GM12878 (cell line): ENCODE measurements at regions not wholly inside any gene's neighbourhood (a gene's known extent, or its start where the extent isn't known, plus 50 kb on each side); places are given as distances from the start of the nearest gene placed in this dataset.

Experiments used
- ATAC-seq: fragments of 200-7000 bp; cut with Tn5 transposase; 3 replicates; pipeline ENCODE4 v1.9.1; 2020; ENCODE audit warnings: mild to moderate bottlenecking, moderate library complexity
- BruUV-seq: library from RNA; stranded (reverse); fragments of 400-500 nt; replicated peaks from 2 replicates; lab custom pipeline; 2021; lab: Mats Ljungman, UMichigan
- CTCF ChIA-PET: fragments of 300-600 bp; sonication (Branson Sonifier 250); formaldehyde crosslinking; extraction: SDS; loops from one replicate; lab custom pipeline; 2021; ENCODE audit warnings: inconsistent platforms; lab: Yijun Ruan, JAX
- POLR2A ChIA-PET: fragments of 350-600 bp; formaldehyde crosslinking; extraction: SDS; loops from one replicate; lab custom pipeline; 2021; ENCODE audit warnings: inconsistent platforms; lab: Charles Lee
- RAD21 ChIA-PET: fragments of 300-600 bp; sonication (Branson Sonifier 250); formaldehyde crosslinking; loops from one replicate; lab custom pipeline; 2023; ENCODE audit warnings: antibody characterized with exemption; ENCODE audit not compliant: unreplicated experiment; lab: Charles Lee
- SMC1A ChIA-PET: fragments of 300-600 bp; sonication (Branson Sonifier 250); formaldehyde crosslinking; loops from one replicate; lab custom pipeline; 2023; ENCODE audit not compliant: unreplicated experiment, uncharacterized antibody; lab: Charles Lee
- DNase-seq: peaks from one replicate; pipeline ENCODE4 v3.0.0-alpha.2; 2011; ENCODE audit warnings: low read depth, low spot score
- FAIRE-seq: peaks from 3 replicates; lab custom pipeline; 2011; peaks lifted over from hg19 to GRCh38; lab: Jason Lieb, UNC
- H2AFZ ChIP-seq: 2 replicates; pipeline ENCODE4 v1.6.0; 2011; ENCODE audit warnings: low read depth, low read length, control low read depth; ENCODE audit not compliant: control insufficient read depth
- H3K27ac ChIP-seq: 2 replicates; pipeline ENCODE4 v1.5.1; 2011; ENCODE audit warnings: control low read depth; ENCODE audit not compliant: control insufficient read depth, insufficient read depth
- H3K27me3 ChIP-seq, 2 experiments: replicated peaks in 1 of 2; 2 replicates each; pipeline versions ENCODE4 v1.6.0 to v1.6.1; 2011; ENCODE audit warnings: low read length in 1 of 2; ENCODE audit not compliant: control insufficient read depth in 2 of 2, insufficient read depth in 2 of 2
- H3K36me3 ChIP-seq, 2 experiments: 2 replicates each; pipeline ENCODE4 v1.5.1; 2011; ENCODE audit warnings: low read length in 1 of 2; ENCODE audit not compliant: control insufficient read depth in 2 of 2, insufficient read depth in 2 of 2
- H3K4me1 ChIP-seq: 2 replicates; pipeline ENCODE4 v1.6.1; 2011; ENCODE audit warnings: mild to moderate bottlenecking, low read length, moderate library complexity, mixed read lengths; ENCODE audit not compliant: control insufficient read depth, insufficient read depth
- H3K4me2 ChIP-seq: 2 replicates; pipeline ENCODE4 v1.6.0; 2011; ENCODE audit warnings: control low read depth; ENCODE audit not compliant: control insufficient read depth, insufficient read depth
- H3K4me3 ChIP-seq: fragments of 200-600 bp; sonication (generic); 2 replicates; pipeline ENCODE4 v1.5.1; 2016
- H3K79me2 ChIP-seq: 2 replicates; pipeline ENCODE4 v1.6.0; 2011; ENCODE audit warnings: low read length; ENCODE audit not compliant: control insufficient read depth, insufficient read depth
- H3K9ac ChIP-seq: 2 replicates; pipeline ENCODE4 v1.8.0; 2011; ENCODE audit warnings: low read length, control low read depth, mixed read lengths; ENCODE audit not compliant: control insufficient read depth, insufficient read depth
- H3K9me3 ChIP-seq: replicated peaks from 3 replicates; pipeline ENCODE4 v1.5.1; 2011; ENCODE audit warnings: mild to moderate bottlenecking, low read length; ENCODE audit not compliant: control insufficient read depth, insufficient read depth
- H4K20me1 ChIP-seq: 2 replicates; pipeline ENCODE4 v1.6.0; 2011; ENCODE audit not compliant: control insufficient read depth, insufficient read depth
- ATF7 ChIP-seq: fragments of 450-650 bp; IDR thresholded peaks from 2 replicates; pipeline ENCODE4 v1.6.1; 2016; ENCODE audit warnings: low read depth, mild to moderate bottlenecking
- BCL11A ChIP-seq: IDR thresholded peaks from 2 replicates; pipeline ENCODE4 v1.6.1; 2011; ENCODE audit warnings: low read depth, low read length
- FOXK2 ChIP-seq: fragments of 450-650 bp; IDR thresholded peaks from 2 replicates; pipeline ENCODE4 v1.6.1; 2017; ENCODE audit warnings: mild to moderate bottlenecking, moderate library complexity
- HDAC2 ChIP-seq: fragments of 200-600 bp; sonication (generic); IDR thresholded peaks from 2 replicates; pipeline ENCODE4 v1.6.1; 2017
- MXI1 ChIP-seq: fragments of 150-350 bp; IDR thresholded peaks from 2 replicates; pipeline ENCODE4 v1.6.1; 2011; ENCODE audit warnings: low read depth, mild to moderate bottlenecking, inconsistent platforms, low read length, improper control_type of control experiment
- PML ChIP-seq: IDR thresholded peaks from 2 replicates; pipeline ENCODE4 v1.6.1; 2012; ENCODE audit warnings: low read length, inconsistent platforms
- POU2F2 ChIP-seq: IDR thresholded peaks from 3 replicates; pipeline ENCODE4 v1.6.1; 2011; ENCODE audit warnings: low read depth, mild to moderate bottlenecking, low read length, borderline replicate concordance
- RCOR1 ChIP-seq: conservative IDR thresholded peaks from 2 replicates; pipeline ENCODE4 v1.6.1; 2012; ENCODE audit warnings: low read depth, low read length, improper control_type of control experiment
- RUNX3 ChIP-seq: IDR thresholded peaks from 2 replicates; pipeline ENCODE4 v1.6.1; 2012; ENCODE audit warnings: low read length, inconsistent platforms
- SIX5 ChIP-seq: IDR thresholded peaks from 2 replicates; pipeline ENCODE4 v1.6.1; 2011; ENCODE audit warnings: mild to moderate bottlenecking, low read depth, low read length, moderate library complexity; ENCODE audit not compliant: severe bottlenecking
- SMC3 ChIP-seq: IDR thresholded peaks from 2 replicates; pipeline ENCODE4 v1.6.1; 2011; ENCODE audit warnings: low read length, improper control_type of control experiment, borderline replicate concordance
- SRF ChIP-seq, 2 experiments: IDR thresholded peaks; 2 replicates each; pipeline ENCODE4 v1.6.1; 2011; ENCODE audit warnings: low read depth in 2 of 2, low read length in 2 of 2, mild to moderate bottlenecking in 1 of 2, moderate library complexity in 1 of 2
- SUZ12 ChIP-seq: fragments of 200-600 bp; sonication (generic); IDR thresholded peaks from one replicate; pipeline ENCODE4 v1.6.1; 2018; ENCODE audit warnings: antibody characterized with exemption, mild to moderate bottlenecking; ENCODE audit not compliant: unreplicated experiment
- ZNF207 ChIP-seq: fragments of 450-650 bp; IDR thresholded peaks from 2 replicates; pipeline ENCODE4 v1.6.1; 2014; ENCODE audit warnings: antibody characterized with exemption, mild to moderate bottlenecking, borderline replicate concordance
- ZNF622 ChIP-seq: fragments of 450-650 bp; IDR thresholded peaks from 2 replicates; pipeline ENCODE4 v1.6.1; 2017; ENCODE audit warnings: mild to moderate bottlenecking, inconsistent platforms
- WGBS: methylation state at CpG from one replicate; pipeline ENCODE4 v1.1.6; 2016; ENCODE audit warnings: low lambda C conversion rate; ENCODE audit not compliant: insufficient replicate concordance, insufficient coverage; ENCODE audit errors: missing lambda C conversion rate; 5-methylcytosine and 5-hydroxymethylcytosine counted together
- in situ Hi-C: fragments of 300-500 bp; cut with MboI; formaldehyde crosslinking; loops from 9 replicates; pipeline ENCODE4 v1.14.3; 2018; ENCODE audit warnings: mixed read lengths
- intact Hi-C: fragments of 100-400 bp; cut with micrococcal nuclease; formaldehyde crosslinking; loops from one replicate; pipeline ENCODE4 v1.14.2; 2022; ENCODE audit not compliant: unreplicated experiment
- TF ChIP-seq, protein P1 (sequence below): fragments of 450-650 bp; IDR thresholded peaks from 2 replicates; pipeline ENCODE4 v1.6.1; 2018; ENCODE audit warnings: borderline replicate concordance, mild to moderate bottlenecking; ENCODE audit not compliant: partially characterized antibody
- TF ChIP-seq, protein P2 (sequence below): fragments of 450-650 bp; IDR thresholded peaks from 2 replicates; pipeline ENCODE4 v1.6.1; 2014; ENCODE audit warnings: mild to moderate bottlenecking
- TF ChIP-seq, protein P3 (sequence below): fragments of 450-650 bp; formaldehyde crosslinking; IDR thresholded peaks from 2 replicates; pipeline ENCODE4 v1.4.0; 2022; ENCODE audit warnings: mild to moderate bottlenecking, moderate library complexity

GRCh38 chr10:71145352-71145945 is 66.9 kb upstream of the UNC5B start:
- Histone ChIP-seq H3K4me1 (no peaks in the 10 kb centered on the region), H3K9me3 (no peaks in the 10 kb centered on the region), H3K27ac (no peak overlapping the region), H3K36me3 (no peaks in the 10 kb centered on the region), H3K4me2 (no peak overlapping the region), H3K27me3 (peaks cover 0 to 2% of the 10 kb centered on the region in 2 experiments; a peak in 3 of 4 replicates), H3K4me3 (no peak overlapping the region), H3K79me2 (no peaks in the 10 kb centered on the region), H2AFZ (no peak overlapping the region), H4K20me1 (no peaks in the 10 kb centered on the region), H3K9ac (no peak overlapping the region)
- ChIA-PET SMC1A (no interaction called here), CTCF (no interaction called here), POLR2A (no interaction called here), RAD21 (interaction anchor here (0.6 kb wide), 1 partner anchor 173 kb away, joined by 3 read pairs; the partner anchor contains the start of gene SLC29A3)
- BruUV-seq = no TSS peak
- FAIRE-seq = no peak
- no peak for ATAC-seq
- DNase-seq = no peak
- in situ Hi-C loops = no loop called here
- intact Hi-C loops = no loop called here
- TF ChIP-seq ATF7 (no peak), ZNF622 (no peak), FOXK2 (no peak), BCL11A (no peak), SMC3 (no peak), PML (no peak), SUZ12 (no peak), ZNF207 (no peak), HDAC2 (no peak), SRF (IDR thresholded peaks at IDR 0.05; ENCODE audit: low read depth in 2 of 2, low read length in 2 of 2) (no peak), POU2F2 (no peak), RCOR1 (no peak), RUNX3 (no peak), MXI1 (no peak), SIX5 (no peak)
- TF ChIP-seq, protein P1, sequence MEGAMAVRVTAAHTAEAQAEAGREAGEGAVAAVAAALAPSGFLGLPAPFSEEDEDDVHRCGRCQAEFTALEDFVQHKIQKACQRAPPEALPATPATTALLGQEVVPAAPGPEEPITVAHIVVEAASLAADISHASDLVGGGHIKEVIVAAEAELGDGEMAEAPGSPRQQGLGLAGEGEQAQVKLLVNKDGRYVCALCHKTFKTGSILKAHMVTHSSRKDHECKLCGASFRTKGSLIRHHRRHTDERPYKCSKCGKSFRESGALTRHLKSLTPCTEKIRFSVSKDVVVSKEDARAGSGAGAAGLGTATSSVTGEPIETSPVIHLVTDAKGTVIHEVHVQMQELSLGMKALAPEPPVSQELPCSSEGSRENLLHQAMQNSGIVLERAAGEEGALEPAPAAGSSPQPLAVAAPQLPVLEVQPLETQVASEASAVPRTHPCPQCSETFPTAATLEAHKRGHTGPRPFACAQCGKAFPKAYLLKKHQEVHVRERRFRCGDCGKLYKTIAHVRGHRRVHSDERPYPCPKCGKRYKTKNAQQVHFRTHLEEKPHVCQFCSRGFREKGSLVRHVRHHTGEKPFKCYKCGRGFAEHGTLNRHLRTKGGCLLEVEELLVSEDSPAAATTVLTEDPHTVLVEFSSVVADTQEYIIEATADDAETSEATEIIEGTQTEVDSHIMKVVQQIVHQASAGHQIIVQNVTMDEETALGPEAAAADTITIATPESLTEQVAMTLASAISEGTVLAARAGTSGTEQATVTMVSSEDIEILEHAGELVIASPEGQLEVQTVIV = no peak
- TF ChIP-seq, protein P2, sequence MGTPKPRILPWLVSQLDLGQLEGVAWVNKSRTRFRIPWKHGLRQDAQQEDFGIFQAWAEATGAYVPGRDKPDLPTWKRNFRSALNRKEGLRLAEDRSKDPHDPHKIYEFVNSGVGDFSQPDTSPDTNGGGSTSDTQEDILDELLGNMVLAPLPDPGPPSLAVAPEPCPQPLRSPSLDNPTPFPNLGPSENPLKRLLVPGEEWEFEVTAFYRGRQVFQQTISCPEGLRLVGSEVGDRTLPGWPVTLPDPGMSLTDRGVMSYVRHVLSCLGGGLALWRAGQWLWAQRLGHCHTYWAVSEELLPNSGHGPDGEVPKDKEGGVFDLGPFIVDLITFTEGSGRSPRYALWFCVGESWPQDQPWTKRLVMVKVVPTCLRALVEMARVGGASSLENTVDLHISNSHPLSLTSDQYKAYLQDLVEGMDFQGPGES = no peak
- TF ChIP-seq, protein P3, sequence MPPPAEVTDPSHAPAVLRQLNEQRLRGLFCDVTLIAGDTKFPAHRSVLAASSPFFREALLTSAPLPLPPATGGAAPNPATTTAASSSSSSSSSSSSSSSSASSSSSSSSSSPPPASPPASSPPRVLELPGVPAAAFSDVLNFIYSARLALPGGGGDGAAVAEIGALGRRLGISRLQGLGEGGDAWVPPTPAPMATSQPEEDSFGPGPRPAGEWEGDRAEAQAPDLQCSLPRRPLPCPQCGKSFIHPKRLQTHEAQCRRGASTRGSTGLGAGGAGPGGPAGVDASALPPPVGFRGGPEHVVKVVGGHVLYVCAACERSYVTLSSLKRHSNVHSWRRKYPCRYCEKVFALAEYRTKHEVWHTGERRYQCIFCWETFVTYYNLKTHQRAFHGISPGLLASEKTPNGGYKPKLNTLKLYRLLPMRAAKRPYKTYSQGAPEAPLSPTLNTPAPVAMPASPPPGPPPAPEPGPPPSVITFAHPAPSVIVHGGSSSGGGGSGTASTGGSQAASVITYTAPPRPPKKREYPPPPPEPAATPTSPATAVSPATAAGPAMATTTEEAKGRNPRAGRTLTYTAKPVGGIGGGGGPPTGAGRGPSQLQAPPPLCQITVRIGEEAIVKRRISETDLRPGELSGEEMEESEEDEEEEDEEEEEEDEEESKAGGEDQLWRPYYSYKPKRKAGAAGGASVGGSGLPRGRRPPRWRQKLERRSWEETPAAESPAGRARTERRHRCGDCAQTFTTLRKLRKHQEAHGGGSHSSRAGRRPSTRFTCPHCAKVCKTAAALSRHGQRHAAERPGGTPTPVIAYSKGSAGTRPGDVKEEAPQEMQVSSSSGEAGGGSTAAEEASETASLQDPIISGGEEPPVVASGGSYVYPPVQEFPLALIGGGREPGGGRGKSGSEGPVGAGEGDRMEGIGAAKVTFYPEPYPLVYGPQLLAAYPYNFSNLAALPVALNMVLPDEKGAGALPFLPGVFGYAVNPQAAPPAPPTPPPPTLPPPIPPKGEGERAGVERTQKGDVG (CRISPR knock-in tag) = no peak
- WGBS = 24% methylated on average over 3 of the region's 3 CpGs
